Trophoblast cell (in vitro differentiated cells and primary cell): ENCODE measurements at regions not wholly inside any gene's neighbourhood (a gene's known extent, or its start where the extent isn't known, plus 50 kb on each side); places are given as distances from the start of the nearest gene placed in this dataset.

Experiments
- DNase-seq, 2 donors: peaks; one replicate each; pipeline ENCODE4 v3.0.0-alpha.2; 2016
- H2AFZ ChIP-seq: 2 replicates; pipeline ENCODE4 v1.6.1; 2013; ENCODE audit warnings: low read length, moderate library complexity, mild to moderate bottlenecking; ENCODE audit not compliant: insufficient read depth, poor library complexity
- H2AK5ac ChIP-seq: 2 replicates; pipeline ENCODE4 v1.6.1; 2013; ENCODE audit warnings: mild to moderate bottlenecking, low read length
- H2BK120ac ChIP-seq: 2 replicates; pipeline ENCODE4 v1.6.1; 2013; ENCODE audit warnings: low read length, mild to moderate bottlenecking, moderate library complexity; ENCODE audit not compliant: insufficient read depth, poor library complexity
- H2BK12ac ChIP-seq: 2 replicates; pipeline ENCODE4 v1.6.1; 2013; ENCODE audit warnings: mild to moderate bottlenecking, low read length, moderate library complexity
- H2BK5ac ChIP-seq: 2 replicates; pipeline ENCODE4 v1.6.1; 2013; ENCODE audit warnings: low read length, low read depth, moderate library complexity, mild to moderate bottlenecking; ENCODE audit not compliant: poor library complexity
- H3K14ac ChIP-seq: 2 replicates; pipeline ENCODE4 v1.6.1; 2013; ENCODE audit warnings: mild to moderate bottlenecking, low read length
- H3K18ac ChIP-seq: 2 replicates; pipeline ENCODE4 v1.6.1; 2013; ENCODE audit warnings: mild to moderate bottlenecking, low read length
- H3K23ac ChIP-seq: 2 replicates; pipeline ENCODE4 v1.6.1; 2013; ENCODE audit warnings: low read length
- H3K27ac ChIP-seq: 2 replicates; pipeline ENCODE4 v1.5.1; 2013; ENCODE audit warnings: low read depth, mild to moderate bottlenecking, inconsistent platforms, low read length, moderate library complexity
- H3K27me3 ChIP-seq: 2 replicates; pipeline ENCODE4 v1.6.1; 2013; ENCODE audit warnings: inconsistent platforms, mild to moderate bottlenecking, low read length, moderate library complexity; ENCODE audit not compliant: insufficient read depth
- H3K36me3 ChIP-seq, 2 experiments: 1 replicate in 1 of 2; 2 replicates in 1 of 2; pipeline ENCODE4 v1.6.1; 2013; ENCODE audit warnings: low read length in 2 of 2, mild to moderate bottlenecking in 2 of 2, moderate library complexity in 1 of 2; ENCODE audit not compliant: insufficient read depth in 2 of 2, control insufficient read depth in 1 of 2
- H3K4ac ChIP-seq: 2 replicates; pipeline ENCODE4 v1.6.1; 2013; ENCODE audit warnings: low read depth, mild to moderate bottlenecking, low read length, moderate library complexity
- H3K4me1 ChIP-seq, 2 experiments: 1 replicate in 1 of 2; 2 replicates in 1 of 2; pipeline ENCODE4 v1.6.1; 2013; ENCODE audit warnings: low read length in 2 of 2, mild to moderate bottlenecking in 2 of 2, moderate library complexity in 1 of 2; ENCODE audit not compliant: insufficient read depth in 2 of 2, control insufficient read depth in 1 of 2
- H3K4me2 ChIP-seq: 2 replicates; pipeline ENCODE4 v1.6.1; 2013; ENCODE audit warnings: inconsistent platforms, mild to moderate bottlenecking, low read length, moderate library complexity
- H3K4me3 ChIP-seq: 2 replicates; pipeline ENCODE4 v1.5.1; 2013; ENCODE audit warnings: mild to moderate bottlenecking, low read depth, low read length, inconsistent platforms
- H3K79me1 ChIP-seq: one replicate; pipeline ENCODE4 v1.6.1; 2013; ENCODE audit warnings: low read length
- H3K79me2 ChIP-seq: 2 replicates; pipeline ENCODE4 v1.6.1; 2013; ENCODE audit warnings: low read length, mild to moderate bottlenecking; ENCODE audit not compliant: control insufficient read depth, insufficient read depth, poor library complexity
- H3K9ac ChIP-seq: 2 replicates; pipeline ENCODE4 v1.6.1; 2013; ENCODE audit warnings: mild to moderate bottlenecking, low read length
- H3K9me3 ChIP-seq: 2 replicates; pipeline ENCODE4 v1.6.1; 2013; ENCODE audit warnings: low read depth, mild to moderate bottlenecking, control low read depth, inconsistent platforms, low read length; ENCODE audit not compliant: insufficient read depth
- H4K12ac ChIP-seq: 2 replicates; pipeline ENCODE4 v1.6.1; 2013; ENCODE audit warnings: low read depth, mild to moderate bottlenecking, low read length, moderate library complexity
- H4K8ac ChIP-seq: 2 replicates; pipeline ENCODE4 v1.6.1; 2013; ENCODE audit warnings: low read depth, mild to moderate bottlenecking, low read length, moderate library complexity
- H4K91ac ChIP-seq: one replicate; pipeline ENCODE4 v1.6.1; 2013; ENCODE audit warnings: low read depth, mild to moderate bottlenecking, low read length, moderate library complexity
- WGBS: extraction: QIAGEN DNeasy Blood & Tissue Kit; methylation state at CpG from one replicate; pipeline ENCODE4 v1.1.7; 2013; ENCODE audit warnings: missing lambda C conversion rate; ENCODE audit not compliant: insufficient read length, insufficient coverage; ENCODE audit errors: extremely low coverage; 5-methylcytosine and 5-hydroxymethylcytosine counted together

GRCh38 chr1:96366516-96366915 is 355.1 kb upstream of the PTBP2 start:
- no peak overlapping the region for H3K23ac ChIP-seq
- H3K14ac ChIP-seq: no peak overlapping the region
- WGBS: no CpG with 5 or more reads among the region's 2 CpGs

GRCh38 chr1:96367791-96368190 is 353.8 kb upstream of the PTBP2 start:
- H3K79me1 ChIP-seq: no peaks in the 10 kb centered on the region
- H3K18ac ChIP-seq: no peak overlapping the region
- H3K9me3 ChIP-seq: no peaks in the 10 kb centered on the region
- H2BK120ac ChIP-seq: no peak overlapping the region
- no peaks in the 10 kb centered on the region for H3K27me3 ChIP-seq
- no peak overlapping the region for H3K4me3 ChIP-seq
- H4K91ac ChIP-seq: no peak overlapping the region
- H2AFZ ChIP-seq: no peak overlapping the region
- H3K79me2 ChIP-seq: no peaks in the 10 kb centered on the region
- H3K23ac ChIP-seq: no peak overlapping the region
- DNase-seq: no peak
- peaks cover 0 to 5% of the 10 kb centered on the region in 2 experiments for H3K4me1 ChIP-seq
- no CpG with 5 or more reads among the region's 2 CpGs for whole genome bisulfite sequencing
- H3K36me3 ChIP-seq: no peaks in the 10 kb centered on the region
- no peak overlapping the region for H4K8ac ChIP-seq
- H3K4me2 ChIP-seq: no peak overlapping the region
- H3K27ac ChIP-seq: no peak overlapping the region
- H3K14ac ChIP-seq: no peak overlapping the region
- no peak overlapping the region for H2BK5ac ChIP-seq
- no peak overlapping the region for H2BK12ac ChIP-seq
- no peak overlapping the region for H2AK5ac ChIP-seq
- H3K9ac ChIP-seq: no peak overlapping the region
- no peak overlapping the region for H3K4ac ChIP-seq
- H4K12ac ChIP-seq: no peak overlapping the region

More at GRCh38 chr1:96366516-96366915, 355.1 kb upstream of the PTBP2 start:
- H3K79me1 ChIP-seq: no peaks in the 10 kb centered on the region
- no peak overlapping the region for H2BK120ac ChIP-seq
- no peaks in the 10 kb centered on the region for H3K79me2 ChIP-seq
- H4K12ac ChIP-seq: no peak overlapping the region
- no peak overlapping the region for H2BK12ac ChIP-seq
- H3K27me3 ChIP-seq: no peaks in the 10 kb centered on the region
- no peak overlapping the region for H3K27ac ChIP-seq
- H2AK5ac ChIP-seq: no peak overlapping the region
- no peak overlapping the region for H2BK5ac ChIP-seq
- H3K36me3 ChIP-seq: no peaks in the 10 kb centered on the region
- DNase-seq: no peak
- H3K4me3 ChIP-seq: no peak overlapping the region
- H3K4ac ChIP-seq: no peak overlapping the region
- no peak overlapping the region for H3K9ac ChIP-seq
- H3K18ac ChIP-seq: no peak overlapping the region
- H3K4me2 ChIP-seq: no peak overlapping the region
- H3K4me1 ChIP-seq: peaks cover 0 to 5% of the 10 kb centered on the region in 2 experiments
- H4K91ac ChIP-seq: no peak overlapping the region
- H2AFZ ChIP-seq: no peak overlapping the region
- no peak overlapping the region for H4K8ac ChIP-seq
- no peaks in the 10 kb centered on the region for H3K9me3 ChIP-seq

GRCh38 chr1:96370757-96371156 is 350.8 kb upstream of the PTBP2 start:
- no peak overlapping the region for H2BK12ac ChIP-seq
- DNase-seq: peak in 1 of 2 donors; percentile 44
- no peak overlapping the region for H4K91ac ChIP-seq
- no peak overlapping the region for H2AK5ac ChIP-seq
- H3K9me3 ChIP-seq: no peaks in the 10 kb centered on the region
- H3K9ac ChIP-seq: no peak overlapping the region
- no peak overlapping the region for H2BK5ac ChIP-seq
- no peak overlapping the region for H2AFZ ChIP-seq
- H3K27me3 ChIP-seq: no peaks in the 10 kb centered on the region
- H3K4me3 ChIP-seq: no peak overlapping the region
- H3K79me2 ChIP-seq: no peaks in the 10 kb centered on the region
- H3K4me2 ChIP-seq: no peak overlapping the region
- H3K79me1 ChIP-seq: no peaks in the 10 kb centered on the region
- no peak overlapping the region for H2BK120ac ChIP-seq
- WGBS: no CpG with 5 or more reads among the region's 5 CpGs
- no peak overlapping the region for H3K4ac ChIP-seq
- peaks cover 0 to 3% of the 10 kb centered on the region in 2 experiments for H3K4me1 ChIP-seq
- no peak overlapping the region for H4K8ac ChIP-seq
- H3K14ac ChIP-seq: no peak overlapping the region
- H3K27ac ChIP-seq: no peak overlapping the region
- no peak overlapping the region for H3K18ac ChIP-seq
- no peak overlapping the region for H3K23ac ChIP-seq
- no peaks in the 10 kb centered on the region for H3K36me3 ChIP-seq
- no peak overlapping the region for H4K12ac ChIP-seq

GRCh38 chr1:96372881-96373280 is 348.7 kb upstream of the PTBP2 start:
- WGBS: no CpG with 5 or more reads among the region's 1 CpG
- no peaks in the 10 kb centered on the region for H3K79me2 ChIP-seq
- no peak overlapping the region for H3K27ac ChIP-seq
- H3K4ac ChIP-seq: no peak overlapping the region
- no peak overlapping the region for H2BK12ac ChIP-seq
- no peak overlapping the region for H4K91ac ChIP-seq
- no peak overlapping the region for H4K8ac ChIP-seq
- no peaks in the 10 kb centered on the region for H3K36me3 ChIP-seq
- DNase-seq: no peak
- H2BK5ac ChIP-seq: no peak overlapping the region
- H3K14ac ChIP-seq: no peak overlapping the region
- H2BK120ac ChIP-seq: no peak overlapping the region
- H3K23ac ChIP-seq: no peak overlapping the region
- H2AK5ac ChIP-seq: no peak overlapping the region
- H3K4me3 ChIP-seq: no peak overlapping the region
- no peak overlapping the region for H3K9ac ChIP-seq
- H2AFZ ChIP-seq: no peak overlapping the region
- H3K9me3 ChIP-seq: no peaks in the 10 kb centered on the region
- H3K27me3 ChIP-seq: no peaks in the 10 kb centered on the region
- no peaks in the 10 kb centered on the region for H3K79me1 ChIP-seq
- no peak overlapping the region for H3K18ac ChIP-seq
- H4K12ac ChIP-seq: no peak overlapping the region
- peaks cover 7 to 8% of the 10 kb centered on the region in 2 experiments for H3K4me1 ChIP-seq
- H3K4me2 ChIP-seq: no peak overlapping the region
